PFSK-1 (cell line): ENCODE measurements at regions not wholly inside any gene's neighbourhood (a gene's known extent, or its start where the extent isn't known, plus 50 kb on each side); places are given as distances from the start of the nearest gene placed in this dataset.

ENCODE experiments used
- FOXP2 ChIP-seq: optimal IDR thresholded peaks from 2 replicates; pipeline ENCODE3; 2011; ENCODE audit warnings: borderline replicate concordance, control low read depth, inconsistent platforms; ENCODE audit not compliant: insufficient read depth; ENCODE audit errors: extremely low read length, extremely low read depth
- POLR2AphosphoS5 ChIP-seq: IDR thresholded peaks from 2 replicates; pipeline ENCODE4 v1.6.1; 2012; ENCODE audit warnings: low read depth, mild to moderate bottlenecking, control low read depth, low read length, moderate library complexity
- SIN3A ChIP-seq: IDR thresholded peaks from 2 replicates; pipeline ENCODE4 v1.6.1; 2012; ENCODE audit warnings: mild to moderate bottlenecking, low read length, moderate library complexity, borderline replicate concordance; ENCODE audit not compliant: insufficient read depth
- TAF1 ChIP-seq: IDR thresholded peaks from 2 replicates; pipeline ENCODE4 v1.6.1; 2012; ENCODE audit warnings: low read length, control low read depth, borderline replicate concordance; ENCODE audit not compliant: insufficient read depth
- TF ChIP-seq, protein P1 (sequence below), 2 experiments: IDR thresholded peaks; 2 replicates each; pipeline versions ENCODE4 v1.6.1 to v1.8.0; 2011 to 2012; ENCODE audit warnings: low read depth in 2 of 2, low read length in 2 of 2, control low read depth in 1 of 2, inconsistent platforms in 1 of 2, mild to moderate bottlenecking in 1 of 2, moderate library complexity in 1 of 2; ENCODE audit not compliant: insufficient read depth in 1 of 2

DNA sequence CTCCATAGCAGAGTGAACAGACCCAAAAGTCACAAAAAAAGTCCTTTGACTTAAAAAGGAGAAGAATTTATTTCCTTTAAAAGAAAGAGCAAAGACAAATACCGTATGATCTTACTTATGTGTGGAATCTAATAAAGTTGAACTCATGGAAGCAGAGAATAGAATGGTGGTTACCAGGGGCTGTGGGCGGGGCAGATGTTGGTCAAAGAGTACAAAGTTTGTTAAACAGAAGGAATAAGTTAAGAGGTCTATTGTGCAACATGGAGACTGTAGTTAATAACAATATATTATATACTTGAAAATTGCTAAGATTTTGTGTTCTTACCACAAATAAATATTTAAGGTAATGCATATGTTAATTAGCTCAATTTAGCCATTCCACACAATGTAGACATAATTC, 173.3 kb upstream of the S100G start:
- no peak for TF ChIP-seq SIN3A
- no peak for TF ChIP-seq TAF1
- TF ChIP-seq, protein P1, sequence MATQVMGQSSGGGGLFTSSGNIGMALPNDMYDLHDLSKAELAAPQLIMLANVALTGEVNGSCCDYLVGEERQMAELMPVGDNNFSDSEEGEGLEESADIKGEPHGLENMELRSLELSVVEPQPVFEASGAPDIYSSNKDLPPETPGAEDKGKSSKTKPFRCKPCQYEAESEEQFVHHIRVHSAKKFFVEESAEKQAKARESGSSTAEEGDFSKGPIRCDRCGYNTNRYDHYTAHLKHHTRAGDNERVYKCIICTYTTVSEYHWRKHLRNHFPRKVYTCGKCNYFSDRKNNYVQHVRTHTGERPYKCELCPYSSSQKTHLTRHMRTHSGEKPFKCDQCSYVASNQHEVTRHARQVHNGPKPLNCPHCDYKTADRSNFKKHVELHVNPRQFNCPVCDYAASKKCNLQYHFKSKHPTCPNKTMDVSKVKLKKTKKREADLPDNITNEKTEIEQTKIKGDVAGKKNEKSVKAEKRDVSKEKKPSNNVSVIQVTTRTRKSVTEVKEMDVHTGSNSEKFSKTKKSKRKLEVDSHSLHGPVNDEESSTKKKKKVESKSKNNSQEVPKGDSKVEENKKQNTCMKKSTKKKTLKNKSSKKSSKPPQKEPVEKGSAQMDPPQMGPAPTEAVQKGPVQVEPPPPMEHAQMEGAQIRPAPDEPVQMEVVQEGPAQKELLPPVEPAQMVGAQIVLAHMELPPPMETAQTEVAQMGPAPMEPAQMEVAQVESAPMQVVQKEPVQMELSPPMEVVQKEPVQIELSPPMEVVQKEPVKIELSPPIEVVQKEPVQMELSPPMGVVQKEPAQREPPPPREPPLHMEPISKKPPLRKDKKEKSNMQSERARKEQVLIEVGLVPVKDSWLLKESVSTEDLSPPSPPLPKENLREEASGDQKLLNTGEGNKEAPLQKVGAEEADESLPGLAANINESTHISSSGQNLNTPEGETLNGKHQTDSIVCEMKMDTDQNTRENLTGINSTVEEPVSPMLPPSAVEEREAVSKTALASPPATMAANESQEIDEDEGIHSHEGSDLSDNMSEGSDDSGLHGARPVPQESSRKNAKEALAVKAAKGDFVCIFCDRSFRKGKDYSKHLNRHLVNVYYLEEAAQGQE (IDR thresholded peaks at IDR 0.05; ENCODE audit: insufficient read depth in 1 of 2, low read depth in 2 of 2, low read length in 2 of 2) = no peak
- TF ChIP-seq POLR2AphosphoS5 = no peak
- TF ChIP-seq FOXP2 = no peak

DNA sequence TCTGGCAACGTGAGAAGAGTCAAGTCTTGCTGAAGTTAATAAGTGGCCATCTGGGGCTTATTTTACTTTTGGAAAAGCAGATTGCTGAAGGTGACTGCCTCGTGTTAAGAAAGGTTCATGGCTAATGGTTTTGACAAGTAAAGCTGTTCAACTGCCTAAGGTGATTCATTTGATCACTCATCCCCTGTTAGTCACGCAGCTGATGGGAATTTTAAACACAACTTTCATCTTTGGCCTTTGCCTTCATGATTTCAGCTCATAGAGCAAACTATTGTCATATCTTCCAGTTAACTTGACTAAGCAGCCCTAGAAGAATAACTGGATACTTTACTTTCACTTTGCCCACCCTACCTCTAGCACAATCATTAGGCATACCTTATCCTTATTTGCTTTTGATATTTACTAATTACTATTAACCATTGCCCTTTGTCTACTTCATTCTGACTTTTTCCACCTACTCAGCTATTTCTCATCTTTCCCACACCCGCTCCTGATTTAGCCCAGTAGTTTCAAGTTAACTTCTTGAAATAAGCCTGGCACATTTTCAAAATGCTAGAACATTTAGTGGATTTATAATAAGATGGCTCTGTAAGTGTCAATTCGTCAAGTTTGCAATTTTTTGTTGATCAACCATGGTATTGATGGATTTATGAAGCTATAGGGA, 170.6 kb upstream of the S100G start:
- TF ChIP-seq, protein P1 (IDR thresholded peaks at IDR 0.05; ENCODE audit: insufficient read depth in 1 of 2, low read depth in 2 of 2, low read length in 2 of 2) = no peak
- TF ChIP-seq TAF1 (no peak), SIN3A (no peak), FOXP2 (no peak), POLR2AphosphoS5 (no peak)

DNA sequence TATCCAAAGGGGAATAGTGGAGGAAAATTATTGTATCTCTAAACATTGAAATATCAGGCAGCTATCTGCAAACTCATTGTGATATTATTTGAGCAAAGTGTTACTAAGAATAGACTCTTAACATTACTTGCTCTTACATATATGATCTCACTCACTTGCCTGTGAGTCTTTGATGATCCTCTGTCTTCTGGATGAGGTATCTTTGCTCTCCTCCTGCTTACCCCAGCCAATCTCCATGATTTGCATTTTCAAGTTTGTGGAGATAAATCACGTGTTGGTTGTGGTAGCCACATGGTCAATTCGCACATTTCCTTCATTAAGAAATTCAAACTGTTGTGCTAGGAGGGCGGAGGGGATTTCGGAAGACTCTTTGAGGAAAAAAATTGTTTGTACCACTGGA, 169.9 kb upstream of the S100G start:
- TF ChIP-seq, protein P1 (IDR thresholded peaks at IDR 0.05; ENCODE audit: insufficient read depth in 1 of 2, low read depth in 2 of 2, low read length in 2 of 2) = no peak
- TF ChIP-seq POLR2AphosphoS5 (no peak), FOXP2 (no peak), SIN3A (no peak), TAF1 (no peak)

- TF ChIP-seq SIN3A (no peak), FOXP2 (no peak), POLR2AphosphoS5 (no peak)
- TF ChIP-seq, protein P1 (IDR thresholded peaks at IDR 0.05; ENCODE audit: insufficient read depth in 1 of 2, low read depth in 2 of 2, low read length in 2 of 2) = no peak
Measured at GRCh38 chrX:16484338-16484737, 165.6 kb upstream of the S100G start.

- TF ChIP-seq, protein P1 (IDR thresholded peaks at IDR 0.05; ENCODE audit: insufficient read depth in 1 of 2, low read depth in 2 of 2, low read length in 2 of 2) = no peak
- no peak for TF ChIP-seq FOXP2
- TF ChIP-seq POLR2AphosphoS5 = no peak
- TF ChIP-seq SIN3A = no peak
Measured at GRCh38 chrX:16487620-16488385, 162.2 kb upstream of the S100G start.
